NCI-H2196 treated with DMSO at 0.1 percent for 48 hours (cell line): ENCODE measurements at regions not wholly inside any gene's neighbourhood (a gene's known extent, or its start where the extent isn't known, plus 50 kb on each side); places are given as distances from the start of the nearest gene placed in this dataset.
"Not testable (repeated sequence)": the region's sequence is repeated elsewhere in the genome, so short reads cannot be mapped to it uniquely, and the experiment has no call there.

Experiments
- DNase-seq: peaks from one replicate; lab custom pipeline; 2025; ENCODE audit not compliant: unreplicated experiment; lab: John Stamatoyannopoulos, UW

GRCh38 chr16:5159537-5159936, 61.9 kb upstream of the EEF2KMT start:
- DNase-seq = not testable (repeated sequence)

GRCh38 chr16:5158494-5158893, 60.9 kb upstream of the EEF2KMT start:
- no peak for DNase-seq

GRCh38 chr16:5156486-5156885, 58.9 kb upstream of the EEF2KMT start:
- DNase-seq = not testable (repeated sequence)

GRCh38 chr16:5154006-5154405, 56.4 kb upstream of the EEF2KMT start:
- not testable (repeated sequence) for DNase-seq

- DNase-seq = not testable (repeated sequence)
Observed at GRCh38 chr16:5151409-5151808, 53.8 kb upstream of the EEF2KMT start.
